GM23248 (cell line): ENCODE measurements at regions not wholly inside any gene's neighbourhood (a gene's known extent, or its start where the extent isn't known, plus 50 kb on each side); places are given as distances from the start of the nearest gene placed in this dataset.

Experiments used
- EZH2 ChIP-seq: fragments of 200-600 bp; sonication (generic); IDR thresholded peaks from 2 replicates; pipeline ENCODE4 v1.6.1; 2018; ENCODE audit warnings: antibody characterized with exemption, mild to moderate bottlenecking; ENCODE audit not compliant: insufficient read depth, poor library complexity, severe bottlenecking
- EZH2phosphoT487 ChIP-seq: fragments of 200-600 bp; sonication (generic); IDR thresholded peaks from 2 replicates; pipeline ENCODE4 v1.6.1; 2018; ENCODE audit warnings: antibody characterized with exemption, moderate library complexity, mild to moderate bottlenecking, low read depth; ENCODE audit not compliant: insufficient read depth

DNA sequence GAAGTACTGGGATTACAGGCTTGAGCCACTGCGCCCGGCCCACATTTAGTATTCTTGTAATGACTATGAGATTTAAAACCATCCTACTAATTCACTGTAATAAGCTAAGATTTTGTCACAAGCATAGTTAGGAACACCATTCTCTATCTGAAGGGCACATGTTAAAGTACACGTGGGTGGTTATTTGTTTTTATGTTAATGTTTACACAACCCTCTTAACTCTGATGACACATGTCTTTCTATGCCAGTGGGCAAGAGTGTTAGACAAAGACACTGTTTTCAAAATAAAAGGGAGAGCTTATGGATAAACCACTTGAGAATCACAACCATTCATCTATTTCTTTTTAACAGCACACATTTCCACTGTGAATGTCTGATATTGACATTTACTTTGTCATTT lies 537.6 kb upstream of the IL12A start:
- TF ChIP-seq EZH2phosphoT487: no peak
- TF ChIP-seq EZH2: no peak
